Stimulated activated CD4-positive, alpha-beta T cell treated with anti-CD3 and anti-CD28 coated beads, Interleukin-2, amount 100 ng/mL, for 48 hours (primary cell): ENCODE measurements at regions not wholly inside any gene's neighbourhood (a gene's known extent, or its start where the extent isn't known, plus 50 kb on each side); places are given as distances from the start of the nearest gene placed in this dataset.

Source experiments
- DNase-seq, 2 donors: peaks; one replicate each; pipeline ENCODE4 v3.0.0-alpha.2; 2020

GRCh38 chr5:107213025-107213424 lies 457.7 kb downstream of the EFNA5 start:
- no peak for DNase-seq

- DNase-seq, result no peak
These were observed 459.1 kb downstream of the EFNA5 start for GRCh38 chr5:107211630-107212029.

GRCh38 chr5:107208867-107209266 lies 461.9 kb downstream of the EFNA5 start:
- DNase-seq, result no peak

GRCh38 chr5:107204413-107204812 lies 466.3 kb downstream of the EFNA5 start:
- DNase-seq, result no peak

- no peak for DNase-seq
These were observed 467.5 kb downstream of the EFNA5 start for GRCh38 chr5:107203243-107203642.

- no peak for DNase-seq
These were observed 471.0 kb downstream of the EFNA5 start for GRCh38 chr5:107199756-107200155.

- DNase-seq, result no peak
These were observed 474.2 kb downstream of the EFNA5 start for GRCh38 chr5:107196500-107197059.

GRCh38 chr5:107195890-107196395 lies 474.8 kb downstream of the EFNA5 start:
- DNase-seq, result no peak

- DNase-seq, result no peak
These were observed 485.9 kb downstream of the EFNA5 start for GRCh38 chr5:107184871-107185270.

GRCh38 chr5:107184066-107184465 lies 486.7 kb downstream of the EFNA5 start:
- no peak for DNase-seq

- no peak for DNase-seq
These were observed 500.1 kb downstream of the EFNA5 start for GRCh38 chr5:107170620-107171019.

- no peak for DNase-seq
These were observed 500.9 kb downstream of the EFNA5 start for GRCh38 chr5:107169867-107170266.

GRCh38 chr5:107168848-107169752 lies 501.6 kb downstream of the EFNA5 start:
- no peak for DNase-seq

- DNase-seq, result no peak
These were observed 502.7 kb downstream of the EFNA5 start for GRCh38 chr5:107168086-107168485.

- no peak for DNase-seq
These were observed 505.4 kb downstream of the EFNA5 start for GRCh38 chr5:107165296-107165695.

GRCh38 chr5:107157809-107158208 lies 512.9 kb downstream of the EFNA5 start:
- no peak for DNase-seq

GRCh38 chr5:107155707-107156106 lies 515.0 kb downstream of the EFNA5 start:
- no peak for DNase-seq

- DNase-seq, result no peak
These were observed 516.1 kb downstream of the EFNA5 start for GRCh38 chr5:107154593-107154992.

GRCh38 chr5:107153283-107153682 lies 517.5 kb downstream of the EFNA5 start:
- no peak for DNase-seq

- DNase-seq, result no peak
These were observed 521.3 kb downstream of the EFNA5 start for GRCh38 chr5:107149243-107150005.

GRCh38 chr5:107147589-107147988 lies 523.1 kb downstream of the EFNA5 start:
- no peak for DNase-seq

GRCh38 chr5:107146901-107147300 lies 523.8 kb downstream of the EFNA5 start:
- no peak for DNase-seq

GRCh38 chr5:107135391-107135790 lies 535.3 kb downstream of the EFNA5 start:
- DNase-seq, result no peak

GRCh38 chr5:107134931-107135330 lies 535.8 kb downstream of the EFNA5 start:
- no peak for DNase-seq
